AG04449 (cell line): ENCODE measurements at regions not wholly inside any gene's neighbourhood (a gene's known extent, or its start where the extent isn't known, plus 50 kb on each side); places are given as distances from the start of the nearest gene placed in this dataset.

Source experiments
- CTCF ChIA-PET: fragments of 350-600 bp; formaldehyde crosslinking; extraction: SDS; loops from one replicate; lab custom pipeline; 2021; ENCODE audit warnings: antibody characterized with exemption; lab: Yijun Ruan, JAX
- POLR2A ChIA-PET: fragments of 400-600, 350-600 bp; formaldehyde crosslinking; extraction: SDS; loops from one replicate; lab custom pipeline; 2020; ENCODE audit warnings: antibody characterized with exemption, inconsistent platforms; lab: Yijun Ruan, JAX
- DNase-seq: peaks from one replicate; pipeline ENCODE4 v3.0.0-alpha.2; 2010; ENCODE audit warnings: low read depth, low spot score
- H3K4me3 ChIP-seq: 2 replicates; pipeline ENCODE4 v1.5.1; 2011; ENCODE audit warnings: low read depth, mild to moderate bottlenecking, control low read depth, low read length
- TF ChIP-seq, protein P1 (sequence below): IDR thresholded peaks from one replicate; pipeline ENCODE4 v1.5.1; 2011; ENCODE audit warnings: mild to moderate bottlenecking, moderate library complexity, low read length, control low read depth, inconsistent platforms; ENCODE audit not compliant: insufficient read depth; ENCODE audit errors: missing control alignments

DNA sequence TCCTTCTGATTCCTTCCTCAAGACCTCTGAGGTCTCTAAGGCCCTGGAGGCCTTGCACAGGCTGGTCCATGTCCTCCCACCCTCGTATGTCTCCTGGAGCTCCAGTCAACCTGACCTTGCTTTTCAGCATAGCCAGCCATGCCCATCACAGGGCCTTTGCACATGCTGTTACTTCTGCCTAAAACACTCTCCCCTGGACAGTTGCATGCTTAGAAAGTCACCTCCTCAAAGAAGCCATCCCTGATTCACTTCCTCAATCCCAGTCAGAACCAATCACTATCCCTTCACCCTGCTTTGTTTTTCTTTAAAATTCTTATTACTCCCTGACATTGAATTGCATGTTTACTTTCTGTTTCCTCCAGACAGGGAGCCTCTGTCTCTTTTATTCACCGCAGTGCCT, 322.1 kb upstream of the CCL2 start:
- TF ChIP-seq, protein P1, sequence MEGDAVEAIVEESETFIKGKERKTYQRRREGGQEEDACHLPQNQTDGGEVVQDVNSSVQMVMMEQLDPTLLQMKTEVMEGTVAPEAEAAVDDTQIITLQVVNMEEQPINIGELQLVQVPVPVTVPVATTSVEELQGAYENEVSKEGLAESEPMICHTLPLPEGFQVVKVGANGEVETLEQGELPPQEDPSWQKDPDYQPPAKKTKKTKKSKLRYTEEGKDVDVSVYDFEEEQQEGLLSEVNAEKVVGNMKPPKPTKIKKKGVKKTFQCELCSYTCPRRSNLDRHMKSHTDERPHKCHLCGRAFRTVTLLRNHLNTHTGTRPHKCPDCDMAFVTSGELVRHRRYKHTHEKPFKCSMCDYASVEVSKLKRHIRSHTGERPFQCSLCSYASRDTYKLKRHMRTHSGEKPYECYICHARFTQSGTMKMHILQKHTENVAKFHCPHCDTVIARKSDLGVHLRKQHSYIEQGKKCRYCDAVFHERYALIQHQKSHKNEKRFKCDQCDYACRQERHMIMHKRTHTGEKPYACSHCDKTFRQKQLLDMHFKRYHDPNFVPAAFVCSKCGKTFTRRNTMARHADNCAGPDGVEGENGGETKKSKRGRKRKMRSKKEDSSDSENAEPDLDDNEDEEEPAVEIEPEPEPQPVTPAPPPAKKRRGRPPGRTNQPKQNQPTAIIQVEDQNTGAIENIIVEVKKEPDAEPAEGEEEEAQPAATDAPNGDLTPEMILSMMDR, result no peak
- DNase-seq, result no peak
- POLR2A ChIA-PET, result no interaction called here
- CTCF ChIA-PET, result no interaction called here
- no peak overlapping the region for H3K4me3 ChIP-seq

DNA sequence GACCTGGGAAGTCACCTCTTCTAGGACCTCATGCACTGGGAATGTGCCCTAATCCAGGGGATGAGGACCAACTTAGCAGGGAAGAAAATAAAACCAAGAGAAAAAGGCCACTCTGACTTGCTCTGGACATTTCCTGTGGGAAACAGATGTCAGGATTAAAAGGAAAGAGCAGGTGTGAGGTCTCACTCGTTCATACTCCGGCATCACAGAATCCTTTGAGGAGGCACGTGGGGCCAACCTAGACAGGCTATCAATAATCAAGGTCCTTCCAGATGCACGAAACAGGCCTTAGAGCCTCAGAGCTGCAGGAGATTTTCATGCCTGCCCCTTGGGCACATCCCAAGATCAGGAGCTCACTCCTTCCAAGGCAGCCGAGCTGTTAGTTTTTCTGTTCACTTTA, 321.5 kb upstream of the CCL2 start:
- ChIA-PET CTCF (no interaction called here), POLR2A (no interaction called here)
- DNase-seq, result no peak
- TF ChIP-seq, protein P1, result no peak
- H3K4me3 ChIP-seq, result no peak overlapping the region

DNA sequence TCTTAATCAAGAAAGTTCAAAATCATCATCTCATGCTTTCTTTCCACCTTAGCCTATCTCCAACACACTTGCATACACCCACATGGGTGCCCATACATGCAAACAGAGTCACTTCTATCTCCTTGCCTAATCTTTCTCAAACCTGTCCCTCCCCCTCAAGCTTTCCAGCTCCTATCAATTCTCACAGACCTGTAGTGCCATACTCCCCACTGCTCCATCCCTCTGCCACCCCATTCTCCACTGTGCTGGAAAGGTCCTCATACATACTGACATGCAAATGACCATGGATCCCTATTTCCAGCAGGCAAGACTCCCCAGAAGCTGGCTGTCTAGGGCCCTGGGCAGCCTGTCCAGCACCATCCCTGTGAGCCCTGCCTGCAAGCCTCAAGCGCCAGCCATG, 320.4 kb upstream of the CCL2 start:
- no peak for DNase-seq
- CTCF ChIA-PET, result no interaction called here
- H3K4me3 ChIP-seq, result no peak overlapping the region
- TF ChIP-seq, protein P1, result no peak
- POLR2A ChIA-PET, result no interaction called here

DNA sequence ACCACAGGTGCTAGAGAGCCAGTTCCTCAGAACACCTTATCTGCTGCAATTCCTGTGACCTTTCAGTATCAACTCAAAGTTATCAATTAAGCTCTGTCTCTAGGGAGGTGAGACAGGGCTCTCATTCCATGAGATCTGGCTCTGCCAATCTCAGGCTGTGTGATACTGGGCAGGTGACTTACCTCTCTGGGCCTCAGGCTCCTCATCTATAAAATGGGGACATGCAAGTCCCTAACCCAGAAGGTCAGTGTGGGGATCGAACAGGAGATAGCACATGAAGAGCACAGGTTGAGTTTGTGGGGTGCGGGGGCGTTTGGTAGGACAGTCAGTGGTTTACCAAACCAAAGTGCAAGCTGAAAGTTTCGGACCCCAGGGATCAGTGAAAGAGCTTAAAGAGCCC, 319.3 kb upstream of the CCL2 start:
- POLR2A ChIA-PET, result no interaction called here
- TF ChIP-seq, protein P1, result no peak
- no peak for DNase-seq
- no peak overlapping the region for H3K4me3 ChIP-seq
- CTCF ChIA-PET, result no interaction called here

DNA sequence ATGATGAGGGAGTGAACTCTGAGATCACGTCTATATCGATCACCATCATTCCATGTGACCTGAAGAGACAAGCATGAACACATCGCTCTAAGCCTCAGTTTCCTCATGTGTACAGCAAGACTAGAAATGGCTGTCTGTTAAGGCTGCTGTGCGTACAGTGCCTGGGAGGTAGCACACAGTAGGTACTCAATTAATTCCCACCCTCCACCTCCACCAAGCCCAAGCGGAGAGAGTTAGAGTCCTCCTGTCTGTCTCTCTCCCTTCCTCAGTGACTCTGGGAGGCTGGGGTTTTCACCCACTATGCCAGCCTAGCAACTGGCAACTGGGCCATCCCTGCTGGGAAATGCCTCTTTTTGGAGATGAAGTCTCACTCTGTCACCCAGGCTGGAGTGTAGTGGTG, 318.3 kb upstream of the CCL2 start:
- H3K4me3 ChIP-seq, result no peak overlapping the region
- POLR2A ChIA-PET, result no interaction called here
- no peak for DNase-seq
- TF ChIP-seq, protein P1, result no peak
- CTCF ChIA-PET, result no interaction called here

DNA sequence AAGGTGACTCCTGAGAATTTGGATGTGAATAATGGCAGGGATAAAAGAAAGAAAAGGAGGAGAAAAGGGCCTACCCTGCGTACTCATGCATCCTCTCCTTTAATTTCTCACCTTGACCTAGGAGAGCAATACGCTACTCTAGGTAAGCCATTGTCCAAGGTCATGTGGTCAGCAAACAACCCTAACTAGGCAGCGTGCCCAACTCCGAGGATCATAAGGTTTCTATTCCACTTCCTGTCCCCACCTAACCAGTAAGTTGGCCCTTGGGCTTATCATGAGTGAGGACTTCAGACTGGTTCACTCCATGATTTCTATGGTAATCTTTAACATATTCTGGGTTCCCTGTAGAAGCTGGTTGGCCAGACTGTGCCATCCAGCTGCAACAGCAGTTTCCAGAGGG, 315.1 kb upstream of the CCL2 start:
- no peak overlapping the region for H3K4me3 ChIP-seq
- TF ChIP-seq, protein P1, result no peak
- no peak for DNase-seq
- ChIA-PET POLR2A (no interaction called here), CTCF (no interaction called here)
